Type B pancreatic cell (in vitro differentiated cells): ENCODE measurements at regions not wholly inside any gene's neighbourhood (a gene's known extent, or its start where the extent isn't known, plus 50 kb on each side); places are given as distances from the start of the nearest gene placed in this dataset.

Experiments used
- DNase-seq: peaks from one replicate; pipeline ENCODE4 v3.0.0; 2021; ENCODE audit warnings: mixed read lengths; ENCODE audit not compliant: unreplicated experiment; ENCODE audit errors: extremely low spot score
- H3K27ac Mint-ChIP-seq: 2 replicates; pipeline ENCODE4 v1.8.0; 2021; ENCODE audit warnings: mild to moderate bottlenecking, mixed read lengths
- H3K27me3 Mint-ChIP-seq: 2 replicates; pipeline ENCODE4 v1.8.0; 2021; ENCODE audit warnings: mixed read lengths
- H3K36me3 Mint-ChIP-seq: 2 replicates; pipeline ENCODE4 v1.8.0; 2021; ENCODE audit warnings: mixed read lengths
- H3K4me1 Mint-ChIP-seq: one replicate; pipeline ENCODE4 v1.8.0; 2021; ENCODE audit warnings: mixed read lengths; ENCODE audit not compliant: unreplicated experiment
- H3K4me3 Mint-ChIP-seq: 2 replicates; pipeline ENCODE4 v1.8.0; 2021; ENCODE audit warnings: mild to moderate bottlenecking, mixed read lengths
- H3K9me3 Mint-ChIP-seq: 2 replicates; pipeline ENCODE4 v1.8.0; 2021; ENCODE audit warnings: mixed read lengths
- CTCF ChIP-seq: fragments of 200-600 bp; sonication (generic); conservative IDR thresholded peaks from 2 replicates; pipeline ENCODE4 v1.5.0; 2021; ENCODE audit warnings: antibody characterized with exemption, mild to moderate bottlenecking

DNA sequence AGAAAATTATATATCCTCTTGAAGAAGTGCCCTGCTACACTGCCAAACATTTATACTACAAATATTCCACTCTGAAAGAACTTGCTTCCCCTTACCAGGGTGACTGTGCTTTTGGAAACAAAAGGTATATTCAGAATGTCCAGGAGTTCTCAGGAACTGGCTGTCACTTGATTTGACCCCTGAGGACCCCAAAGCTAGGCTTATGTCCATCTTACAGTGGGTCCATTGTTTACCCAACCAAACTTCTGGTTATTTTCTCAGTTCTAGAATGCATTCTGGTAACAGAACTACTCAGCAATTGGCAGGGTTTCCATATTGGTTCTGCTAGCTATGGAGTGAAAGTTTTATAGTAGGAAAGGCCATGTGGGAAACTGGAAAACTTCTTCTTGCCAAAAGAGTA is 207.1 kb upstream of the KCTD3 start:
- no peak for DNase-seq
- no peaks in the 10 kb centered on the region for H3K4me1 Mint-ChIP-seq
- no peaks in the 10 kb centered on the region for H3K9me3 Mint-ChIP-seq
- H3K27ac Mint-ChIP-seq = no peak overlapping the region
- H3K4me3 Mint-ChIP-seq = no peak overlapping the region
- peaks cover 2% of the 10 kb centered on the region for H3K27me3 Mint-ChIP-seq
- no peak for TF ChIP-seq CTCF
- H3K36me3 Mint-ChIP-seq = no peaks in the 10 kb centered on the region

- no peaks in the 10 kb centered on the region for H3K4me1 Mint-ChIP-seq
- H3K4me3 Mint-ChIP-seq = no peak overlapping the region
- no peak for DNase-seq
Observed at GRCh38 chr1:215360758-215361157, 206.3 kb upstream of the KCTD3 start.

GRCh38 chr1:215375381-215375780 is 191.7 kb upstream of the KCTD3 start:
- no peaks in the 10 kb centered on the region for H3K36me3 Mint-ChIP-seq
- no peaks in the 10 kb centered on the region for H3K9me3 Mint-ChIP-seq
- TF ChIP-seq CTCF = no peak
- H3K4me3 Mint-ChIP-seq = no peak overlapping the region
- H3K27ac Mint-ChIP-seq = no peak overlapping the region
- peaks cover 5% of the 10 kb centered on the region for H3K4me1 Mint-ChIP-seq
- H3K27me3 Mint-ChIP-seq = no peaks in the 10 kb centered on the region
- DNase-seq = no peak

More at GRCh38 chr1:215360758-215361157, 206.3 kb upstream of the KCTD3 start:
- H3K9me3 Mint-ChIP-seq = no peaks in the 10 kb centered on the region
- H3K27ac Mint-ChIP-seq = no peak overlapping the region
- no peak for TF ChIP-seq CTCF
- H3K36me3 Mint-ChIP-seq = no peaks in the 10 kb centered on the region
- peaks cover 2% of the 10 kb centered on the region for H3K27me3 Mint-ChIP-seq

DNA sequence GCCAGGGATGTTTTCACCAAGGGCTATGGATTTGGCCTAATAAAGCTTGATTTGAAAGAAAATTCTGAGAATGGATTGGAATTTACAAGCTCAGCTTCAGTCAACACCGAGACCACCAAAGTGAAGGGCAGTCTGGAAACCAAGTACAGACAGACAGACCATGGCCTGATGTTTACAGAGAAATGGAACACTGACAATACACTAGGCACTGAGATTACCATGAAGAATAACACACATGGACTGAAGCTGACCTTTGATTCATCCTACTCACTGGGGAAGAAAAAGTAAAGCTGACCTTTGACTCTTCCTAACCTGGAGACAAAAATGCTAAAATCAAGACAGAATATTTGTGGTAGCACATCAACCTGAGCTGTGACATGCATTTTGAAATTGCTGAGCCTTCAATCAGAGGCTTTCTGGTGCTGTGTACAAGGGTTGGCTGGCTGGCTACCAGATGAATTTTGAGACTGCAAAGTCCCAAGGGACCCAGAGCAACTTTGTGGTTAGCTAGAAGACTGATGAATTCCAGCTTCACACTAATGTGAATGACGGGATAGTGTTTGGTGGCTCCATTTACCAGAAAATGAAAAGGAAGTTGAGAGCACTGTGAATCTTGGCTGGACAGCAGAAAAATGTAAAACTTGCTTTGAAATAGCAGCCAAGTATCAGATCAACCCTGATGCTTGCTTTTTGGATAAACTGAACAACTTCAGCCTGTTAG is 190.4 kb upstream of the KCTD3 start:
- no peak overlapping the region for H3K27ac Mint-ChIP-seq
- peaks cover 5% of the 10 kb centered on the region for H3K4me1 Mint-ChIP-seq
- H3K36me3 Mint-ChIP-seq = no peaks in the 10 kb centered on the region
- DNase-seq = no peak
- no peak for TF ChIP-seq CTCF
- no peaks in the 10 kb centered on the region for H3K9me3 Mint-ChIP-seq
- no peak overlapping the region for H3K4me3 Mint-ChIP-seq
- H3K27me3 Mint-ChIP-seq = no peaks in the 10 kb centered on the region

DNA sequence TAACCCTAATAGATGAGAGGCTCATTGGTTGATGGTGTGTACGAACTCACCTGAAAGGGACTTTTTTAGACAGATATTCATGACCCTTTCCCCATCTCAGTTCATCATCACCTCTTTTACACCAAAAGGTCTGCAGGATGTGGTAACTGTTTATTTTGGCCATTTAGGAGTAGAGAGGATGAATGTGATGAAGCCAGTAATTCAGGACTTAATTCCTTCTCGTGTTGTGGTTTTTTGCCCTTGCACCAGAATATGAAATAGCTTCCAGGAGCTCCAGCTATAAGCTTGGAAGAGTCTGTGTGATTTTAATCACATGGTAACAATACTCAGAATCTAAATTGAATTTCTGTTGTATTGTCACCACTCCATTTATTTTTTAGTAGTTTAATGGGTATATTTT is 189.4 kb upstream of the KCTD3 start:
- H3K9me3 Mint-ChIP-seq = no peaks in the 10 kb centered on the region
- no peak overlapping the region for H3K4me3 Mint-ChIP-seq
- TF ChIP-seq CTCF = no peak
- no peaks in the 10 kb centered on the region for H3K36me3 Mint-ChIP-seq
- H3K4me1 Mint-ChIP-seq = peaks cover 5% of the 10 kb centered on the region
- no peak for DNase-seq
- no peaks in the 10 kb centered on the region for H3K27me3 Mint-ChIP-seq
- H3K27ac Mint-ChIP-seq = no peak overlapping the region

GRCh38 chr1:215380566-215380965 is 186.5 kb upstream of the KCTD3 start:
- Mint-ChIP-seq H3K4me1 (peaks cover 5% of the 10 kb centered on the region), H3K9me3 (no peaks in the 10 kb centered on the region), H3K27ac (no peak overlapping the region), H3K4me3 (no peak overlapping the region), H3K27me3 (no peaks in the 10 kb centered on the region), H3K36me3 (no peaks in the 10 kb centered on the region)
- TF ChIP-seq CTCF = no peak
- DNase-seq = no peak
